SK-N-DZ (cell line): ENCODE measurements at regions not wholly inside any gene's neighbourhood (a gene's known extent, or its start where the extent isn't known, plus 50 kb on each side); places are given as distances from the start of the nearest gene placed in this dataset.
"Not testable (repeated sequence)": the region's sequence is repeated elsewhere in the genome, so short reads cannot be mapped to it uniquely, and the experiment has no call there.

Experiments
- DNase-seq: peaks from one replicate; pipeline ENCODE4 v3.0.0-alpha.2; 2015; ENCODE audit warnings: low spot score

GRCh38 chr13:109979676-109980075, 193.3 kb upstream of the IRS2 start:
- DNase-seq: not testable (repeated sequence)

GRCh38 chr13:109979228-109979627, 192.8 kb upstream of the IRS2 start:
- DNase-seq: no peak

GRCh38 chr13:109977212-109977968, 191.0 kb upstream of the IRS2 start:
- DNase-seq: no peak

GRCh38 chr13:109976206-109976997, 190.0 kb upstream of the IRS2 start:
- no peak for DNase-seq

GRCh38 chr13:109974354-109974753, 188.0 kb upstream of the IRS2 start:
- no peak for DNase-seq

- DNase-seq: no peak
Observed at GRCh38 chr13:109973279-109973678, 186.9 kb upstream of the IRS2 start.

- no peak for DNase-seq
Observed at GRCh38 chr13:109971456-109972090, 185.2 kb upstream of the IRS2 start.

- DNase-seq: no peak
Observed at GRCh38 chr13:109971006-109971405, 184.6 kb upstream of the IRS2 start.

- DNase-seq: no peak
Observed at GRCh38 chr13:109968876-109969577, 182.6 kb upstream of the IRS2 start.

GRCh38 chr13:109963960-109964563, 177.7 kb upstream of the IRS2 start:
- no peak for DNase-seq

GRCh38 chr13:109963384-109963783, 177.0 kb upstream of the IRS2 start:
- DNase-seq: no peak

GRCh38 chr13:109959903-109960302, 173.5 kb upstream of the IRS2 start:
- DNase-seq: no peak

- no peak for DNase-seq
Observed at GRCh38 chr13:109957875-109958274, 171.5 kb upstream of the IRS2 start.

GRCh38 chr13:109955598-109955997, 169.2 kb upstream of the IRS2 start:
- no peak for DNase-seq

- DNase-seq: no peak
Observed at GRCh38 chr13:109954441-109954840, 168.1 kb upstream of the IRS2 start.

- DNase-seq: no peak
Observed at GRCh38 chr13:109951491-109951890, 165.1 kb upstream of the IRS2 start.

GRCh38 chr13:109949397-109949796, 163.0 kb upstream of the IRS2 start:
- no peak for DNase-seq

GRCh38 chr13:109947006-109947405, 160.6 kb upstream of the IRS2 start:
- DNase-seq: no peak

GRCh38 chr13:109945206-109945960, 159.0 kb upstream of the IRS2 start:
- DNase-seq: no peak

GRCh38 chr13:109941951-109942350, 155.6 kb upstream of the IRS2 start:
- DNase-seq: no peak

- DNase-seq: no peak
Observed at GRCh38 chr13:109941221-109941620, 154.8 kb upstream of the IRS2 start.
